GM23338 (cell line): ENCODE measurements at regions not wholly inside any gene's neighbourhood (a gene's known extent, or its start where the extent isn't known, plus 50 kb on each side); places are given as distances from the start of the nearest gene placed in this dataset.

ENCODE experiments used
- POLR2AphosphoS5 ChIP-seq: IDR thresholded peaks from 2 replicates; pipeline ENCODE4 v1.6.1; 2016; ENCODE audit warnings: antibody characterized with exemption, low read depth
- REST ChIP-seq: IDR thresholded peaks from one replicate; pipeline ENCODE4 v1.6.1; 2018; ENCODE audit warnings: antibody characterized with exemption; ENCODE audit not compliant: unreplicated experiment
- TF ChIP-seq, protein P1 (sequence below), 2 experiments: fragments of 200-600 bp in 1 of 2; sonication (generic) in 1 of 2; conservative IDR thresholded peaks; 2 replicates each; pipeline versions ENCODE4 v1.5.1 to v1.6.1; 2016 to 2017; ENCODE audit warnings: antibody characterized with exemption in 2 of 2, low read depth in 2 of 2, mild to moderate bottlenecking in 2 of 2, moderate library complexity in 1 of 2

DNA sequence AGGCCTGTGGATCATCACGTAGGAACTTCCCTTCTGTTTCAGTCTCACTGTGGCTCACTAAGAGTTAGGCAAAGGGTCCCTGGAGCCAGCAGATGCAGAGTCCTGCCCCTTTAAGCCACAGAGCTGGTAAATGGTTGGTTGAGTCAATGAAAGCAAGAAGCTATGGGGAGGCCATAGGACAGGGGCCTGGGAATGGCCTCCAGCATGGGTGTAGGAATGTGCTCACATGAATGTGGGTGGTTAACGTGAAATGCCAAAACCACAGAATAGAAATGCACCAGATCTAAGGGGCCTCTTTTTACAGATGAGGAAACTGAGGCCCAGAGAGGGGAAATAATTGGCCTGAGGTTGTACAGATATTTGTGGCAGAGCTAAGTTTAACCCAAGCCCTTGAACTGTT, 150.3 kb downstream of the TLE3 start:
- TF ChIP-seq, protein P1, sequence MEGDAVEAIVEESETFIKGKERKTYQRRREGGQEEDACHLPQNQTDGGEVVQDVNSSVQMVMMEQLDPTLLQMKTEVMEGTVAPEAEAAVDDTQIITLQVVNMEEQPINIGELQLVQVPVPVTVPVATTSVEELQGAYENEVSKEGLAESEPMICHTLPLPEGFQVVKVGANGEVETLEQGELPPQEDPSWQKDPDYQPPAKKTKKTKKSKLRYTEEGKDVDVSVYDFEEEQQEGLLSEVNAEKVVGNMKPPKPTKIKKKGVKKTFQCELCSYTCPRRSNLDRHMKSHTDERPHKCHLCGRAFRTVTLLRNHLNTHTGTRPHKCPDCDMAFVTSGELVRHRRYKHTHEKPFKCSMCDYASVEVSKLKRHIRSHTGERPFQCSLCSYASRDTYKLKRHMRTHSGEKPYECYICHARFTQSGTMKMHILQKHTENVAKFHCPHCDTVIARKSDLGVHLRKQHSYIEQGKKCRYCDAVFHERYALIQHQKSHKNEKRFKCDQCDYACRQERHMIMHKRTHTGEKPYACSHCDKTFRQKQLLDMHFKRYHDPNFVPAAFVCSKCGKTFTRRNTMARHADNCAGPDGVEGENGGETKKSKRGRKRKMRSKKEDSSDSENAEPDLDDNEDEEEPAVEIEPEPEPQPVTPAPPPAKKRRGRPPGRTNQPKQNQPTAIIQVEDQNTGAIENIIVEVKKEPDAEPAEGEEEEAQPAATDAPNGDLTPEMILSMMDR (conservative IDR thresholded peaks at IDR 0.05; ENCODE audit: low read depth in 2 of 2): no peak
- TF ChIP-seq REST (no peak), POLR2AphosphoS5 (no peak)
